HEK293 (cell line): ENCODE measurements at regions not wholly inside any gene's neighbourhood (a gene's known extent, or its start where the extent isn't known, plus 50 kb on each side); places are given as distances from the start of the nearest gene placed in this dataset.

Source experiments
- CTCF ChIA-PET: fragments of 350-600 bp; formaldehyde crosslinking; extraction: SDS; loops from one replicate; lab custom pipeline; 2021; ENCODE audit warnings: antibody characterized with exemption; lab: Yijun Ruan, JAX
- POLR2A ChIA-PET: fragments of 300-600 bp; formaldehyde crosslinking; extraction: SDS; loops from one replicate; lab custom pipeline; 2020; ENCODE audit warnings: antibody characterized with exemption, inconsistent platforms; lab: Yijun Ruan, JAX
- H3K27ac ChIP-seq: fragments of 200-500 bp; sonication (Bioruptor generic); 2 replicates; pipeline ENCODE4 v1.5.1; 2014; ENCODE audit warnings: low read depth, low read length, control low read depth, inconsistent platforms; ENCODE audit errors: extremely low read depth
- H3K36me3 ChIP-seq, 2 experiments: fragments of 200-500 bp in 1 of 2; sonication (Bioruptor generic) in 1 of 2; 1 replicate in 1 of 2; 2 replicates in 1 of 2; pipeline ENCODE4 v1.5.1; 2014 to 2017; ENCODE audit warnings: inconsistent platforms in 2 of 2, low read length in 2 of 2; ENCODE audit not compliant: control insufficient read depth in 2 of 2, insufficient read depth in 1 of 2
- H3K4me1 ChIP-seq: fragments of 200-500 bp; sonication (Bioruptor generic); 2 replicates; pipeline ENCODE4 v1.5.1; 2014; ENCODE audit warnings: mild to moderate bottlenecking, low read length, inconsistent platforms; ENCODE audit not compliant: control insufficient read depth, insufficient read depth
- H3K4me3 ChIP-seq: 2 replicates; pipeline ENCODE4 v1.5.1; 2011; ENCODE audit warnings: low read depth, mild to moderate bottlenecking, control low read depth, low read length, moderate library complexity
- H3K9me3 ChIP-seq: fragments of 200-500 bp; sonication (Bioruptor generic); 2 replicates; pipeline ENCODE4 v1.5.1; 2014; ENCODE audit warnings: low read depth, low read length, inconsistent platforms; ENCODE audit not compliant: control insufficient read depth, insufficient read depth
- BCL6B ChIP-seq: fragments of 450-650 bp; formaldehyde crosslinking; IDR thresholded peaks from 2 replicates; pipeline ENCODE4 v1.5.1; 2017; ENCODE audit warnings: missing biosample characterization, missing genetic modification characterization
- PBX3 ChIP-seq: sonication (generic); formaldehyde crosslinking; IDR thresholded peaks from 2 replicates; pipeline ENCODE4 v1.8.1; 2022; ENCODE audit warnings: mild to moderate bottlenecking, moderate library complexity, missing genetic modification reagents
- SP7 ChIP-seq: fragments of 450-650 bp; formaldehyde crosslinking; IDR thresholded peaks from 2 replicates; pipeline ENCODE4 v1.5.1; 2016; ENCODE audit warnings: missing biosample characterization, missing genetic modification characterization
- WT1 ChIP-seq: fragments of 450-650 bp; formaldehyde crosslinking; IDR thresholded peaks from 2 replicates; pipeline ENCODE4 v1.5.1; 2016; ENCODE audit warnings: missing biosample characterization, missing genetic modification characterization
- ZFP3 ChIP-seq: fragments of 450-650 bp; formaldehyde crosslinking; IDR thresholded peaks from 2 replicates; pipeline ENCODE4 v1.5.1; 2016; ENCODE audit warnings: low read depth, missing biosample characterization, missing genetic modification characterization
- ZNF114 ChIP-seq: fragments of 450-650 bp; formaldehyde crosslinking; IDR thresholded peaks from 2 replicates; pipeline ENCODE4 v1.5.0; 2017; ENCODE audit warnings: missing biosample characterization, missing genetic modification characterization
- ZNF18 ChIP-seq: fragments of 450-650 bp; formaldehyde crosslinking; IDR thresholded peaks from 2 replicates; pipeline ENCODE4 v1.5.1; 2016; ENCODE audit warnings: missing biosample characterization, missing genetic modification characterization
- ZNF280C ChIP-seq: fragments of 450-650 bp; formaldehyde crosslinking; IDR thresholded peaks from 2 replicates; pipeline ENCODE4 v1.5.1; 2016; ENCODE audit warnings: missing biosample characterization, missing genetic modification characterization
- ZNF311 ChIP-seq: fragments of 450-650 bp; formaldehyde crosslinking; IDR thresholded peaks from 2 replicates; pipeline ENCODE4 v1.5.1; 2017; ENCODE audit warnings: missing biosample characterization, missing genetic modification characterization, borderline replicate concordance
- ZNF350 ChIP-seq: fragments of 450-650 bp; formaldehyde crosslinking; IDR thresholded peaks from 2 replicates; pipeline ENCODE4 v1.5.0; 2017; ENCODE audit warnings: missing biosample characterization, mild to moderate bottlenecking, missing genetic modification characterization
- ZNF501 ChIP-seq: fragments of 450-650 bp; formaldehyde crosslinking; IDR thresholded peaks from 2 replicates; pipeline ENCODE4 v1.5.1; 2016; ENCODE audit warnings: missing biosample characterization, missing genetic modification characterization
- ZNF561 ChIP-seq: fragments of 450-650 bp; IDR thresholded peaks from 2 replicates; pipeline ENCODE4 v1.5.1; 2018; ENCODE audit warnings: missing biosample characterization, missing genetic modification characterization, borderline replicate concordance
- ZNF610 ChIP-seq: fragments of 450-650 bp; formaldehyde crosslinking; IDR thresholded peaks from 2 replicates; pipeline ENCODE4 v1.5.1; 2016; ENCODE audit warnings: missing biosample characterization, missing genetic modification characterization, borderline replicate concordance
- ZNF701 ChIP-seq: fragments of 450-650 bp; formaldehyde crosslinking; IDR thresholded peaks from 2 replicates; pipeline ENCODE4 v1.5.1; 2016; ENCODE audit warnings: missing biosample characterization, missing genetic modification characterization
- ZNF707 ChIP-seq: fragments of 450-650 bp; formaldehyde crosslinking; IDR thresholded peaks from 2 replicates; pipeline ENCODE4 v1.5.1; 2016; ENCODE audit warnings: missing biosample characterization, missing genetic modification characterization
- TF ChIP-seq, protein P1 (sequence below): fragments of 450-650 bp; formaldehyde crosslinking; IDR thresholded peaks from 2 replicates; pipeline ENCODE4 v1.5.1; 2016; ENCODE audit warnings: missing biosample characterization, missing genetic modification characterization
- TF ChIP-seq, protein P2 (sequence below): fragments of 450-650 bp; formaldehyde crosslinking; IDR thresholded peaks from 2 replicates; pipeline ENCODE4 v1.5.1; 2016; ENCODE audit warnings: missing biosample characterization, missing genetic modification characterization
- TF ChIP-seq, protein P3 (sequence below): fragments of 450-650 bp; formaldehyde crosslinking; IDR thresholded peaks from 2 replicates; pipeline ENCODE4 v1.5.1; 2017; ENCODE audit warnings: missing biosample characterization, missing genetic modification characterization

DNA sequence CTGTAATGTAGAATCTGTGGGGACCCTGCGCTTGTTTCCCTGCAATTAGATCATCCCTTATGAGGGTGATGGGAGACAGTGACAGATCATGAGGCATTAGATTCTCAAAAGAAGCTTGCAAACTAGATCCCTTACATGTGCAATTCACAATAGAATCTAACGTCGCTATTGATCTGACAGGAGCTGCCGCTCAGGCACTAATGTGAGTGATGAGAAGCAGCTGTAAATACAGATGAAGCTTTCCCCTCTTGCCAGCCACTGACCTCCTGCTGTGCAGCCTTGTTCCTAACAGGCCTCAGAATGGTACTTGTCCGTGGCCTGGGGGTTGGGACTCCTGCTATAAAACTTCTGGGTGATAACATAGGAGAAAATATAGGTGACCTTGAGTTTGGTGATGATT lies 1076.8 kb downstream of the PDHA2 start:
- no peaks in the 10 kb centered on the region for H3K4me1 ChIP-seq
- CTCF ChIA-PET = no interaction called here
- H3K9me3 ChIP-seq = no peaks in the 10 kb centered on the region
- H3K27ac ChIP-seq = no peak overlapping the region
- no peak overlapping the region for H3K4me3 ChIP-seq
- TF ChIP-seq, protein P1, sequence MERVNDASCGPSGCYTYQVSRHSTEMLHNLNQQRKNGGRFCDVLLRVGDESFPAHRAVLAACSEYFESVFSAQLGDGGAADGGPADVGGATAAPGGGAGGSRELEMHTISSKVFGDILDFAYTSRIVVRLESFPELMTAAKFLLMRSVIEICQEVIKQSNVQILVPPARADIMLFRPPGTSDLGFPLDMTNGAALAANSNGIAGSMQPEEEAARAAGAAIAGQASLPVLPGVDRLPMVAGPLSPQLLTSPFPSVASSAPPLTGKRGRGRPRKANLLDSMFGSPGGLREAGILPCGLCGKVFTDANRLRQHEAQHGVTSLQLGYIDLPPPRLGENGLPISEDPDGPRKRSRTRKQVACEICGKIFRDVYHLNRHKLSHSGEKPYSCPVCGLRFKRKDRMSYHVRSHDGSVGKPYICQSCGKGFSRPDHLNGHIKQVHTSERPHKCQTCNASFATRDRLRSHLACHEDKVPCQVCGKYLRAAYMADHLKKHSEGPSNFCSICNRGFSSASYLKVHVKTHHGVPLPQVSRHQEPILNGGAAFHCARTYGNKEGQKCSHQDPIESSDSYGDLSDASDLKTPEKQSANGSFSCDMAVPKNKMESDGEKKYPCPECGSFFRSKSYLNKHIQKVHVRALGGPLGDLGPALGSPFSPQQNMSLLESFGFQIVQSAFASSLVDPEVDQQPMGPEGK (tag by site-specific recombination) = no peak
- TF ChIP-seq WT1 (no peak), ZNF561 (tag by site-specific recombination) (no peak), ZNF501 (no peak), PBX3 (no peak), ZFP3 (tag by site-specific recombination) (no peak), BCL6B (tag by site-specific recombination) (no peak), ZNF280C (tag by site-specific recombination) (no peak), ZNF610 (tag by site-specific recombination) (no peak), ZNF707 (no peak), SP7 (no peak), ZNF114 (tag by site-specific recombination) (no peak)
- TF ChIP-seq, protein P2, sequence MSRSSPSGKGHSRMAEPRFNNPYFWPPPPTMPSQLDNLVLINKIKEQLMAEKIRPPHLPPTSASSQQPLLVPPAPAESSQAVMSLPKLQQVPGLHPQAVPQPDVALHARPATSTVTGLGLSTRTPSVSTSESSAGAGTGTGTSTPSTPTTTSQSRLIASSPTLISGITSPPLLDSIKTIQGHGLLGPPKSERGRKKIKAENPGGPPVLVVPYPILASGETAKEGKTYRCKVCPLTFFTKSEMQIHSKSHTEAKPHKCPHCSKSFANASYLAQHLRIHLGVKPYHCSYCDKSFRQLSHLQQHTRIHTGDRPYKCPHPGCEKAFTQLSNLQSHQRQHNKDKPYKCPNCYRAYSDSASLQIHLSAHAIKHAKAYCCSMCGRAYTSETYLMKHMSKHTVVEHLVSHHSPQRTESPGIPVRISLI (tag by site-specific recombination) = no peak
- no peaks in the 10 kb centered on the region for H3K36me3 ChIP-seq
- POLR2A ChIA-PET = no interaction called here

GRCh38 chr4:96936886-96937285 lies 1097.0 kb downstream of the PDHA2 start:
- Histone ChIP-seq H3K9me3 (no peaks in the 10 kb centered on the region), H3K36me3 (no peaks in the 10 kb centered on the region), H3K4me3 (no peak overlapping the region), H3K4me1 (no peaks in the 10 kb centered on the region), H3K27ac (no peak overlapping the region)
- POLR2A ChIA-PET = no interaction called here
- CTCF ChIA-PET = no interaction called here
- no peak for TF ChIP-seq ZNF18
- TF ChIP-seq, protein P3, sequence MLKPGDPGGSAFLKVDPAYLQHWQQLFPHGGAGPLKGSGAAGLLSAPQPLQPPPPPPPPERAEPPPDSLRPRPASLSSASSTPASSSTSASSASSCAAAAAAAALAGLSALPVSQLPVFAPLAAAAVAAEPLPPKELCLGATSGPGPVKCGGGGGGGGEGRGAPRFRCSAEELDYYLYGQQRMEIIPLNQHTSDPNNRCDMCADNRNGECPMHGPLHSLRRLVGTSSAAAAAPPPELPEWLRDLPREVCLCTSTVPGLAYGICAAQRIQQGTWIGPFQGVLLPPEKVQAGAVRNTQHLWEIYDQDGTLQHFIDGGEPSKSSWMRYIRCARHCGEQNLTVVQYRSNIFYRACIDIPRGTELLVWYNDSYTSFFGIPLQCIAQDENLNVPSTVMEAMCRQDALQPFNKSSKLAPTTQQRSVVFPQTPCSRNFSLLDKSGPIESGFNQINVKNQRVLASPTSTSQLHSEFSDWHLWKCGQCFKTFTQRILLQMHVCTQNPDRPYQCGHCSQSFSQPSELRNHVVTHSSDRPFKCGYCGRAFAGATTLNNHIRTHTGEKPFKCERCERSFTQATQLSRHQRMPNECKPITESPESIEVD = no peak
- no peak for TF ChIP-seq ZNF280C (tag by site-specific recombination)
- TF ChIP-seq ZNF701 = no peak
- TF ChIP-seq BCL6B (tag by site-specific recombination) = no peak
- no peak for TF ChIP-seq ZNF311 (tag by site-specific recombination)
- TF ChIP-seq SP7 = no peak
- no peak for TF ChIP-seq ZNF350 (tag by site-specific recombination)
